HepG2 (cell line): ENCODE measurements at regions not wholly inside any gene's neighbourhood (a gene's known extent, or its start where the extent isn't known, plus 50 kb on each side); places are given as distances from the start of the nearest gene placed in this dataset.

ENCODE experiments used
- SCMH1 ChIP-seq: sonication (generic); formaldehyde crosslinking; IDR thresholded peaks from 2 replicates; pipeline ENCODE4 v1.9.0; 2021; ENCODE audit warnings: missing genetic modification reagents, mild to moderate bottlenecking, borderline replicate concordance
- ZSCAN29 ChIP-seq: sonication (generic); formaldehyde crosslinking; conservative IDR thresholded peaks from 2 replicates; pipeline ENCODE4 v1.4.0; 2020; ENCODE audit warnings: mild to moderate bottlenecking, missing genetic modification reagents
- TF ChIP-seq, protein P1 (sequence below): sonication (generic); formaldehyde crosslinking; IDR thresholded peaks from 2 replicates; pipeline ENCODE4 v1.5.0; 2020; ENCODE audit warnings: mild to moderate bottlenecking, missing genetic modification reagents, moderate library complexity
- TF ChIP-seq, protein P2 (sequence below): sonication (generic); formaldehyde crosslinking; IDR thresholded peaks from 2 replicates; pipeline ENCODE4 v1.4.0; 2020; ENCODE audit warnings: missing genetic modification reagents
- TF ChIP-seq, protein P3 (sequence below): sonication (generic); formaldehyde crosslinking; IDR thresholded peaks from 2 replicates; pipeline ENCODE4 v1.5.0; 2020; ENCODE audit warnings: missing genetic modification reagents

DNA sequence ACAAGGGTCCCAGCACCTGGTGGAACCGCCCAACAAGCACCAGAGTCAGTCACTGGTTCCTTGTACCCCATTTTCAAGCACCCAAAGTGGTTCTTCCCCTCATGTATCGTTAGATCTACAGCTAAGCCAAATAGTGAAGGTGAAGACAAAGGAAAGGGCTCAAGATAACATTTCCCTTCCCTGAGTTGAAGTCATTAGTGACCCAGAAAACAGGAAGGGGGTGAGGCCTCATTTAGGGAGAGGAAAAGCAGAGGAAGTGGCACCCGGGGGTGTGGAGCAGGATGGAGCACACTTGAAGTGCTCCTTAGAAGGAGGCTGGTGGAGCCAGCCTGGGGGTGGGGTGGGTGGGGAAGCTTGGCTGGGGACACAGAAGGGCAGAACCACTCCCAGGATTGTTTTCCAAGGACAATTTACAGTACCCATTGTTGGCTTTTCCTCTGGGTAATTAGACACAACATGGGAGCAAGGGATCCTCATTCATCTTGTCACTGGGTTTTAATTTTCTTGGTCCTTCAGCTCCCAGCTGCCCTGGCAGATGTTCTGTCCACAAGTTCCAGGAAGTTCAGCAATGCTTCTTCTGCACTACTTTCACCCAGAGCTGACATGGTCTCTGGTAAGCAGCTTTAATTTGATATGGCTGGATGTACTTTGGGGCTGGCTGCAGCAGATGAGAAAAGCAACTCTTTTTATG lies 73.3 kb upstream of the CD93 start:
- TF ChIP-seq ZSCAN29 (no peak), SCMH1 (CRISPR knock-in tag) (no peak)
- TF ChIP-seq, protein P1, sequence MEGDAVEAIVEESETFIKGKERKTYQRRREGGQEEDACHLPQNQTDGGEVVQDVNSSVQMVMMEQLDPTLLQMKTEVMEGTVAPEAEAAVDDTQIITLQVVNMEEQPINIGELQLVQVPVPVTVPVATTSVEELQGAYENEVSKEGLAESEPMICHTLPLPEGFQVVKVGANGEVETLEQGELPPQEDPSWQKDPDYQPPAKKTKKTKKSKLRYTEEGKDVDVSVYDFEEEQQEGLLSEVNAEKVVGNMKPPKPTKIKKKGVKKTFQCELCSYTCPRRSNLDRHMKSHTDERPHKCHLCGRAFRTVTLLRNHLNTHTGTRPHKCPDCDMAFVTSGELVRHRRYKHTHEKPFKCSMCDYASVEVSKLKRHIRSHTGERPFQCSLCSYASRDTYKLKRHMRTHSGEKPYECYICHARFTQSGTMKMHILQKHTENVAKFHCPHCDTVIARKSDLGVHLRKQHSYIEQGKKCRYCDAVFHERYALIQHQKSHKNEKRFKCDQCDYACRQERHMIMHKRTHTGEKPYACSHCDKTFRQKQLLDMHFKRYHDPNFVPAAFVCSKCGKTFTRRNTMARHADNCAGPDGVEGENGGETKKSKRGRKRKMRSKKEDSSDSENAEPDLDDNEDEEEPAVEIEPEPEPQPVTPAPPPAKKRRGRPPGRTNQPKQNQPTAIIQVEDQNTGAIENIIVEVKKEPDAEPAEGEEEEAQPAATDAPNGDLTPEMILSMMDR = no peak
- TF ChIP-seq, protein P2, sequence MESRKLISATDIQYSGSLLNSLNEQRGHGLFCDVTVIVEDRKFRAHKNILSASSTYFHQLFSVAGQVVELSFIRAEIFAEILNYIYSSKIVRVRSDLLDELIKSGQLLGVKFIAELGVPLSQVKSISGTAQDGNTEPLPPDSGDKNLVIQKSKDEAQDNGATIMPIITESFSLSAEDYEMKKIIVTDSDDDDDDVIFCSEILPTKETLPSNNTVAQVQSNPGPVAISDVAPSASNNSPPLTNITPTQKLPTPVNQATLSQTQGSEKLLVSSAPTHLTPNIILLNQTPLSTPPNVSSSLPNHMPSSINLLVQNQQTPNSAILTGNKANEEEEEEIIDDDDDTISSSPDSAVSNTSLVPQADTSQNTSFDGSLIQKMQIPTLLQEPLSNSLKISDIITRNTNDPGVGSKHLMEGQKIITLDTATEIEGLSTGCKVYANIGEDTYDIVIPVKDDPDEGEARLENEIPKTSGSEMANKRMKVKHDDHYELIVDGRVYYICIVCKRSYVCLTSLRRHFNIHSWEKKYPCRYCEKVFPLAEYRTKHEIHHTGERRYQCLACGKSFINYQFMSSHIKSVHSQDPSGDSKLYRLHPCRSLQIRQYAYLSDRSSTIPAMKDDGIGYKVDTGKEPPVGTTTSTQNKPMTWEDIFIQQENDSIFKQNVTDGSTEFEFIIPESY (CRISPR knock-in tag) = no peak
- TF ChIP-seq, protein P3, sequence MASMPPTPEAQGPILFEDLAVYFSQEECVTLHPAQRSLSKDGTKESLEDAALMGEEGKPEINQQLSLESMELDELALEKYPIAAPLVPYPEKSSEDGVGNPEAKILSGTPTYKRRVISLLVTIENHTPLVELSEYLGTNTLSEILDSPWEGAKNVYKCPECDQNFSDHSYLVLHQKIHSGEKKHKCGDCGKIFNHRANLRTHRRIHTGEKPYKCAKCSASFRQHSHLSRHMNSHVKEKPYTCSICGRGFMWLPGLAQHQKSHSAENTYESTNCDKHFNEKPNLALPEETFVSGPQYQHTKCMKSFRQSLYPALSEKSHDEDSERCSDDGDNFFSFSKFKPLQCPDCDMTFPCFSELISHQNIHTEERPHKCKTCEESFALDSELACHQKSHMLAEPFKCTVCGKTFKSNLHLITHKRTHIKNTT (CRISPR knock-in tag) = no peak
